Activated CD4-positive, alpha-beta T cell treated with anti-CD3 and anti-CD28 coated beads, Interleukin-2, amount 50 U/mL, for 24 hours (primary cell): ENCODE measurements at regions not wholly inside any gene's neighbourhood (a gene's known extent, or its start where the extent isn't known, plus 50 kb on each side); places are given as distances from the start of the nearest gene placed in this dataset.
"Not testable (repeated sequence)": the region's sequence is repeated elsewhere in the genome, so short reads cannot be mapped to it uniquely, and the experiment has no call there.

Experiments used
- DNase-seq, 2 donors: peaks; one replicate each; pipeline ENCODE4 v3.0.0-alpha.2; 2020; ENCODE audit warnings: low read depth in 1 of 2, low spot score in 1 of 2

GRCh38 chr9:21688108-21689102 is 114.0 kb upstream of the MTAP start:
- DNase-seq = no peak

GRCh38 chr9:21689854-21690253 is 112.6 kb upstream of the MTAP start:
- DNase-seq = no peak

DNA sequence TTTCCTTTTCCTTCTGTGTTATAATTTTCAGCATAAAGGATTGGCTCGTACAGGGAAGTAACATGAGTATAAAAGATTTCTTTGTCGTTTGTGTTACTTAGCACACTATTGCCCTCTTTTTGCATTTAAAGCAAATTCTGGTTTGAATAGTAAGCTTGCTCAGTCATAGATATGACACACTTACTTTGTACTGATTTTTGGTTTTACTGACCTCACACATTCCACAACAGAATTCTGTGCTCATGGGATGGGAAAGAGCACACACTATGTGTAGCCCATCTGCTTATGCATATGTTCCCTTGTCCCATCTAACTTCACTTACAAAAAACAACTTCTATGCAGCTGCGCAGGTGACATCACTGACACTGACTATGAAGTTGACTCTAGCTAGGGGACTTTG is 111.9 kb upstream of the MTAP start:
- DNase-seq = no peak

GRCh38 chr9:21692390-21692789 is 110.0 kb upstream of the MTAP start:
- no peak for DNase-seq

GRCh38 chr9:21694424-21694823 is 108.0 kb upstream of the MTAP start:
- DNase-seq = no peak

- DNase-seq = no peak
These were observed 107.0 kb upstream of the MTAP start for GRCh38 chr9:21695443-21695842.

DNA sequence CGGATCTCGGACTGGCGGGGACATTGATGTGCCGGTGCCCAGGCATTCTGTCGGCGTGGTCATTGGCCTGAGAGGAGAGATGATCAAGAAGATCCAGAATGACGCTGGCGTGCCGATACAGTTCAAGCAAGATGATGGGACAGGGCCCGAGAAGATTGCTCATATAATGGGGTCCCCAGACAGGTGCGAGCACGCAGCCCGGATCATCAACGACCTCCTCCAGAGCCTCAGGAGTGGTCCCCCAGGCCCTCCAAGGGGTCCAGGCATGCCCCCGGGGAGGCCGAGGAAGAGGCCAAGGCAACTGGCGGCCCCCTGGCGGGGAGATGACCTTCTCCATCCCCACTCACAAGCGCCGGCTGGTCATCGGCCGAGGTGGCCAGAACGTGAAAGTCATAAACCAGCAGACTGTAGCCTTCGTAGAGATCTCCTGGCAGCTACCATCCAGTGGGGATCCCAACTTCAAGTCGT is 106.5 kb upstream of the MTAP start:
- no peak for DNase-seq

- no peak for DNase-seq
These were observed 106.0 kb upstream of the MTAP start for GRCh38 chr9:21696411-21696871.

GRCh38 chr9:21708260-21708711 is 94.2 kb upstream of the MTAP start:
- DNase-seq = no peak

GRCh38 chr9:21708856-21709255 is 93.6 kb upstream of the MTAP start:
- DNase-seq = no peak

- DNase-seq = peak; percentile 30 to 67
These were observed 92.9 kb upstream of the MTAP start for GRCh38 chr9:21709464-21710058.

- no peak for DNase-seq
These were observed 91.8 kb upstream of the MTAP start for GRCh38 chr9:21710548-21711191.

DNA sequence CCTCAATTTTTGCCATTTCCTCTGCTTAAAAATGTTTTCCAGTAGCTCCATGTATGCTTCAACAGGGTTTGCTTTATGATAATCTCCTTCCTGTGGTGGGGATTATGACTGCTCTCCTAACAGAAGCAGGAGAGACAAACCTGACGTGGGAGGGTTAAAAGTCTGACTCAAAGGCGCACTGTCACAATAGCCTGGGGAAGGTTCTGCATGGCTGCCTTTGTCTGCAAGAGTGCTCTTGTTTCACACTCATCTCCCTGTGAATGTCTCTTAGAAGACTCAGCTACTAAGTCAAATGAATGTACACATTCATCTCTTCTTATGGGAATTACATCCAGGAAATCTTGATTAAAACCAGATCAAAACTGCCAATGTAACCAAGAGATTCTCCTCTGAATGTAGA is 90.9 kb upstream of the MTAP start:
- no peak for DNase-seq

DNA sequence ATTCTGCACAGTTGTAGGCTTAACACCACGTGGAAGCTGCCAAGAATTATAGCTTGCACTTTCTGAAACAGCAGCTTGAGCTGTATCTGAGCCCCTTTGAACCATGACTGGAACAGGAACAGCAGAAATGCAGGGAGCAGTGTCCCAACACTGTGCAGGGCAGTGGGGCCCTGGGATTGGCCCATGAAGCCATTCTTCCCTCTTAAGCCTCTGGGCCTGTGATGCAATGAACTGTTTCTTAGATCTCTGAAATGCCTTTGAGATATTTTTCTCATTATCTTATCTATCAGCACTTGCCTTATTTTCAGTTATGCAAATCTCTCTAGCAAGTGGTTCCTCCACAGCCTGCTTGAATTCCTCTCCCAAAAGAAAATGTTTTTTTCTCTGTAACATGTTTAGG is 87.0 kb upstream of the MTAP start:
- DNase-seq = no peak

DNA sequence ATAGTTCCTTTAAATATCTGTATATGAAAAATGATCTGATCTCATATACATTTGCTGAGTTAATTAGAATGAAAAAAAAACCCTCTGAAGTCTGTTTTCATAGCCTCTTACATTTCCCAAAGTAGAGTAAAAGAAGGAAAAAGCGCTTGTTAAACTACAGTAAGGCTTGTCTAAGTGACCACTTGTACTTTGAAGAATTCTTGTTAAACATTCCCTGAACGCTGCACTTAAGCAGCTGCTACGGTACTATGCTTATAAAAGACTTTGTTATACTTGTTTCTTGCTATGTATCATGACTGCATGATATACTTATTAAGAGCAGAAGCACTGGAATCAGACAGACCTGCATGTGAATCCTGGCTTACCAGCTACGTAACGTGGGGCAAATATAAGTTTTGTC is 81.7 kb upstream of the MTAP start:
- no peak for DNase-seq

DNA sequence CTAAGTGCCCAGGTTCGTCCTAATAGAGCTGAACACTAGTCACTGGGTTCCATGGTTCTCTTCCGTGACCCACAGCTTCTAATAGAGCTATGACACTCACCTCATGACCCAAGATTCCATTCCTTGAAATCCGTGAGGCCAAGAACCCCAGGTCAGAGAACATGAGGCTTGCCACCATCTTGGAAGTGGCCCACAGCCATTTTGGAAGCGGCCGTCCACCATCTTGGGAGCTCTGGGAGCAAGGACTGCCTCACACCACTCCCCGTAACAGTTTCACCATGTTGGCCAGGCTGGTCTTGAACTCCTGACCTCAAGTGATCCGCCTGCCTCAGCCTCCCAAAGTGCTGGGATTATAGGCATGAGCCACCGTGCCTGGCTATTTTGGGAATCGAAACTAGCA is 75.0 kb upstream of the MTAP start:
- DNase-seq = not testable (repeated sequence)

GRCh38 chr9:21728781-21729180 is 73.7 kb upstream of the MTAP start:
- DNase-seq = no peak

- DNase-seq = no peak
These were observed 72.8 kb upstream of the MTAP start for GRCh38 chr9:21729648-21730047.

DNA sequence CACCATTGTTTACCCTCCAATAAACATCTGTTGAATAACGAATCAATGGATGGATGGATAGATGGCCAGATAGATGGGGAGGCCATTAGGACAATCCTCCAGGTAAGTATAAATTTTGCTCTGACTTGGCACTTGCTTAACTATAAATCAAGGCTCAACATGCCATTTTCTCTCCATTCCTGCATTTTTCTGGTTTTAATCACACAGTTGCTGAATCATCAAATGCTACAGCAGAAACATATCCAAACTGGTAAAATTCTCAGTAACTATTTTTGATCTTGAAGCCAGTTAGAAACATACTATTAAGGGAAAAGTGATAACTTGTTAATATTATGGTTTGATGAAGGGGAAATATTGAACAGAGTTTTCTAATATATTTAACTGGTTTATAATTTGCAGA is 71.5 kb upstream of the MTAP start:
- no peak for DNase-seq

DNA sequence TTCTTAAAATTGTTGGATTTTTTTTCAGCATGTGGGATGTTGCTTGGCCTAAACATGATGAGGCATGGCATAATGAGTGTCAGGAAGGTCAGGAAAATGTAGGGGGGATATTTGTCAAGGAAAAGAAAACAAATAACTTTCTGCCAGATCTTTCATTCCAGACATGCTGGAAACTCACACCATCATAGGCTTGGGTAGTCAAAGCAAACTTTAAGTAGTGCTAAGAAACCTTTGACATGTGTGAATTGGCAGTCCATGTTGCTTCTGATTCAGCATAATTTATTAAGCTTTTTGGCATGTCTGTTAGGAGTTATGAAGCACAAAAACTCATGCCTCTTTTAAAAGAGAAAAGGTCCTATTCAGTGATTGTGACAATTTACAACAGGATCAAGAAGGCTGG is 61.3 kb upstream of the MTAP start:
- DNase-seq = no peak

DNA sequence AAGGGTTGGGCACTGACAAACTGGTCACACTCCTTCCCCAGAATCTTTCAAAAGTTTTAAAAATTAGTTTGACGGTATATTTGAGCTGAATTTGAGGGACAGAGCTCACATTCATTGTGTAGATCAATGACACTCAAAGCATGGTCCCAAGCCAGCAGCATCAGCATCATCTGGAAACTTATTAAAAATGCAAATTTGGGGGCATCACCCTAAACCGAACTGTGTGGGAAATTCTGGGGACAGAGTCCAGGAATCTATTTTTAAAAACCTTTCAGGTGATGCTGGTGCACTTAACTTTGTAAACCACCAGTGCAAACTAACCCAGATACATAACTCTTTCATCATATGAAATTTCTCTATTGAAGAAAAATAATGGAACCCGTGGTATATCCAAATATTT is 58.1 kb upstream of the MTAP start:
- no peak for DNase-seq

DNA sequence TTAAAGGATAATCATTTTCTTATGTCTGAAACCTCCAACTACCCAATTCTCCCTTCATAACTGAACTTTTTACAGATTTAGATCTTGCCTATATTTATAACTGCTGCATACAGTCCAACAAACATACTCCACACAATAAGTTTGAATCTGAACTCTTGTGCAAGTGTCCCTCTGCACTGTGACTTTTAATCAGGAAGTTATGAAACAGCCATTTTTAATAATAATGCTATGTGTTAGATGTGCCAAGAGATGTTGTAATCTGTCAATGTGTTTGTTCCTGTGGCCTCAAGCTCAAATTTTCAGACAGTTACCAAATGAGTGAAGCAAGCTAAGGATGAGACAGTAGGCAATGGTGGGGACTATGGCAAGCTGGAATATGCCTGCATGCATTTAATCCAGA is 57.6 kb upstream of the MTAP start:
- DNase-seq = no peak
